GM12878 (cell line): ENCODE measurements at regions not wholly inside any gene's neighbourhood (a gene's known extent, or its start where the extent isn't known, plus 50 kb on each side); places are given as distances from the start of the nearest gene placed in this dataset.

Experiments used
- ATAC-seq: fragments of 200-7000 bp; cut with Tn5 transposase; 3 replicates; pipeline ENCODE4 v1.9.1; 2020; ENCODE audit warnings: mild to moderate bottlenecking, moderate library complexity
- BruUV-seq: library from RNA; stranded (reverse); fragments of 400-500 nt; replicated peaks from 2 replicates; lab custom pipeline; 2021; lab: Mats Ljungman, UMichigan
- CTCF ChIA-PET: fragments of 300-600 bp; sonication (Branson Sonifier 250); formaldehyde crosslinking; extraction: SDS; loops from one replicate; lab custom pipeline; 2021; ENCODE audit warnings: inconsistent platforms; lab: Yijun Ruan, JAX
- POLR2A ChIA-PET: fragments of 350-600 bp; formaldehyde crosslinking; extraction: SDS; loops from one replicate; lab custom pipeline; 2021; ENCODE audit warnings: inconsistent platforms; lab: Charles Lee
- RAD21 ChIA-PET: fragments of 300-600 bp; sonication (Branson Sonifier 250); formaldehyde crosslinking; loops from one replicate; lab custom pipeline; 2023; ENCODE audit warnings: antibody characterized with exemption; ENCODE audit not compliant: unreplicated experiment; lab: Charles Lee
- SMC1A ChIA-PET: fragments of 300-600 bp; sonication (Branson Sonifier 250); formaldehyde crosslinking; loops from one replicate; lab custom pipeline; 2023; ENCODE audit not compliant: unreplicated experiment, uncharacterized antibody; lab: Charles Lee
- DNase-seq: peaks from one replicate; pipeline ENCODE4 v3.0.0-alpha.2; 2011; ENCODE audit warnings: low read depth, low spot score
- FAIRE-seq: peaks from 3 replicates; lab custom pipeline; 2011; peaks lifted over from hg19 to GRCh38; lab: Jason Lieb, UNC
- H2AFZ ChIP-seq: 2 replicates; pipeline ENCODE4 v1.6.0; 2011; ENCODE audit warnings: low read depth, low read length, control low read depth; ENCODE audit not compliant: control insufficient read depth
- H3K27ac ChIP-seq: 2 replicates; pipeline ENCODE4 v1.5.1; 2011; ENCODE audit warnings: control low read depth; ENCODE audit not compliant: control insufficient read depth, insufficient read depth
- H3K27me3 ChIP-seq, 2 experiments: replicated peaks in 1 of 2; 2 replicates each; pipeline versions ENCODE4 v1.6.0 to v1.6.1; 2011; ENCODE audit warnings: low read length in 1 of 2; ENCODE audit not compliant: control insufficient read depth in 2 of 2, insufficient read depth in 2 of 2
- H3K36me3 ChIP-seq, 2 experiments: 2 replicates each; pipeline ENCODE4 v1.5.1; 2011; ENCODE audit warnings: low read length in 1 of 2; ENCODE audit not compliant: control insufficient read depth in 2 of 2, insufficient read depth in 2 of 2
- H3K4me1 ChIP-seq: 2 replicates; pipeline ENCODE4 v1.6.1; 2011; ENCODE audit warnings: mild to moderate bottlenecking, low read length, moderate library complexity, mixed read lengths; ENCODE audit not compliant: control insufficient read depth, insufficient read depth
- H3K4me2 ChIP-seq: 2 replicates; pipeline ENCODE4 v1.6.0; 2011; ENCODE audit warnings: control low read depth; ENCODE audit not compliant: control insufficient read depth, insufficient read depth
- H3K4me3 ChIP-seq: fragments of 200-600 bp; sonication (generic); 2 replicates; pipeline ENCODE4 v1.5.1; 2016
- H3K79me2 ChIP-seq: 2 replicates; pipeline ENCODE4 v1.6.0; 2011; ENCODE audit warnings: low read length; ENCODE audit not compliant: control insufficient read depth, insufficient read depth
- H3K9ac ChIP-seq: 2 replicates; pipeline ENCODE4 v1.8.0; 2011; ENCODE audit warnings: low read length, control low read depth, mixed read lengths; ENCODE audit not compliant: control insufficient read depth, insufficient read depth
- H3K9me3 ChIP-seq: replicated peaks from 3 replicates; pipeline ENCODE4 v1.5.1; 2011; ENCODE audit warnings: mild to moderate bottlenecking, low read length; ENCODE audit not compliant: control insufficient read depth, insufficient read depth
- H4K20me1 ChIP-seq: 2 replicates; pipeline ENCODE4 v1.6.0; 2011; ENCODE audit not compliant: control insufficient read depth, insufficient read depth
- BHLHE40 ChIP-seq, 2 experiments: fragments of 450-650 bp in 1 of 2; IDR thresholded peaks; 2 replicates each; pipeline ENCODE4 v1.6.1; 2011 to 2017; ENCODE audit warnings: low read depth in 2 of 2, borderline replicate concordance in 1 of 2, improper control_type of control experiment in 1 of 2, low read length in 1 of 2, mild to moderate bottlenecking in 1 of 2
- CBFB ChIP-seq: IDR thresholded peaks from 2 replicates; pipeline ENCODE4 v1.6.1; 2016; ENCODE audit warnings: antibody characterized with exemption, low read depth
- CHD2 ChIP-seq: IDR thresholded peaks from 2 replicates; pipeline ENCODE4 v1.6.1; 2011; ENCODE audit warnings: low read depth, low read length, improper control_type of control experiment, borderline replicate concordance
- HDGF ChIP-seq: fragments of 450-650 bp; IDR thresholded peaks from 2 replicates; pipeline ENCODE4 v1.6.1; 2016; ENCODE audit warnings: antibody characterized with exemption
- MEF2B ChIP-seq: fragments of 450-650 bp; IDR thresholded peaks from 2 replicates; pipeline ENCODE4 v1.6.1; 2018; ENCODE audit warnings: mild to moderate bottlenecking, moderate library complexity; ENCODE audit not compliant: partially characterized antibody, poor library complexity, severe bottlenecking
- MXI1 ChIP-seq: fragments of 150-350 bp; IDR thresholded peaks from 2 replicates; pipeline ENCODE4 v1.6.1; 2011; ENCODE audit warnings: low read depth, mild to moderate bottlenecking, inconsistent platforms, low read length, improper control_type of control experiment
- MYB ChIP-seq: fragments of 150-350 bp; IDR thresholded peaks from 2 replicates; pipeline ENCODE4 v1.6.1; 2014; ENCODE audit warnings: mild to moderate bottlenecking, low read depth, low read length, borderline replicate concordance
- MYC ChIP-seq: IDR thresholded peaks from 2 replicates; pipeline ENCODE4 v1.6.1; 2011; ENCODE audit warnings: mild to moderate bottlenecking, low read length, moderate library complexity, inconsistent platforms; ENCODE audit not compliant: insufficient read depth, insufficient replicate concordance, insufficient read length, severe bottlenecking
- NR2C2 ChIP-seq: IDR thresholded peaks from 2 replicates; pipeline ENCODE4 v1.6.1; 2011; ENCODE audit warnings: borderline replicate concordance, low read depth; ENCODE audit not compliant: control insufficient read depth, insufficient read length
- RBBP5 ChIP-seq: fragments of 200-600 bp; sonication (generic); conservative IDR thresholded peaks from 2 replicates; pipeline ENCODE4 v1.6.1; 2016
- RELA ChIP-seq: fragments of 450-650 bp; IDR thresholded peaks from 2 replicates; pipeline ENCODE4 v1.8.0; 2014; ENCODE audit warnings: borderline replicate concordance; ENCODE audit not compliant: partially characterized antibody
- RUNX3 ChIP-seq: IDR thresholded peaks from 2 replicates; pipeline ENCODE4 v1.6.1; 2012; ENCODE audit warnings: low read length, inconsistent platforms
- SIN3A ChIP-seq: IDR thresholded peaks from 2 replicates; pipeline ENCODE4 v1.6.1; 2012; ENCODE audit warnings: low read depth, low read length, improper control_type of control experiment
- SREBF2 ChIP-seq: IDR thresholded peaks from 2 replicates; pipeline ENCODE4 v1.6.1; 2012; ENCODE audit warnings: mild to moderate bottlenecking, low read length
- STAT3 ChIP-seq: IDR thresholded peaks from 2 replicates; pipeline ENCODE4 v1.6.1; 2011; ENCODE audit warnings: low read depth, low read length, improper control_type of control experiment
- TCF7 ChIP-seq: IDR thresholded peaks from 2 replicates; pipeline ENCODE4 v1.6.1; 2014; ENCODE audit warnings: antibody characterized with exemption, borderline replicate concordance
- WGBS: methylation state at CpG from one replicate; pipeline ENCODE4 v1.1.6; 2016; ENCODE audit warnings: low lambda C conversion rate; ENCODE audit not compliant: insufficient replicate concordance, insufficient coverage; ENCODE audit errors: missing lambda C conversion rate; 5-methylcytosine and 5-hydroxymethylcytosine counted together
- in situ Hi-C: fragments of 300-500 bp; cut with MboI; formaldehyde crosslinking; loops from 9 replicates; pipeline ENCODE4 v1.14.3; 2018; ENCODE audit warnings: mixed read lengths
- intact Hi-C: fragments of 100-400 bp; cut with micrococcal nuclease; formaldehyde crosslinking; loops from one replicate; pipeline ENCODE4 v1.14.2; 2022; ENCODE audit not compliant: unreplicated experiment
- TF ChIP-seq, protein P1 (sequence below): fragments of 150-350 bp; IDR thresholded peaks from 2 replicates; pipeline ENCODE4 v1.6.1; 2014; ENCODE audit warnings: mild to moderate bottlenecking, low read depth, low read length
- TF ChIP-seq, protein P2 (sequence below): fragments of 450-650 bp; IDR thresholded peaks from 2 replicates; pipeline ENCODE4 v1.6.1; 2018; ENCODE audit warnings: mild to moderate bottlenecking, low read depth, moderate library complexity; ENCODE audit not compliant: partially characterized antibody
- TF ChIP-seq, protein P3 (sequence below), 3 experiments: IDR thresholded peaks in 2 of 3; conservative IDR thresholded peaks in 1 of 3; 2 replicates each; pipeline ENCODE4 v1.5.1; 2011; ENCODE audit warnings: low read depth in 3 of 3, low read length in 3 of 3, mild to moderate bottlenecking in 3 of 3, control low read depth in 2 of 3, moderate library complexity in 2 of 3, inconsistent platforms in 1 of 3, mixed read lengths in 1 of 3; ENCODE audit not compliant: control insufficient read depth in 2 of 3, insufficient read depth in 1 of 3; ENCODE audit errors: extremely low read depth in 1 of 3

DNA sequence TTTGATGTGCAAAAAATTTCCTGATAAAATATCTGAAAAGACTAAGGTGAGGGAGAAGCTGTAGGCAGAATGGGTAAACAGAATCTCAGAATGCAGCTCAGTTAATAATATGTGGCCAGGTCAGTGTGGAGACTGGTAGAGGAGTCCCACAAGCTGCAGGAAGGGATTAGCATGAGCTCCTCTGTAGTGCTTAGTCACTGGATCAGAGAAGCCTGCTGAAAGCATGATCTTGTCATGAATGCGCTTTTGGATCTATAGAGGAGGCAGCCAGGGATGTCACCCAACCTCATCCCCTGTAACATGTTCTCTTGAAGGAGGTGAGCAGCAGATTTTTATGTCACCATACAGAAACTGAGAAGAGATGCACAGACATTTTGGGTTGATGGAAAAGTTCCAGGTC is 1035.3 kb upstream of the GBE1 start:
- no peaks in the 10 kb centered on the region for H3K27me3 ChIP-seq
- no peaks in the 10 kb centered on the region for H3K79me2 ChIP-seq
- no TSS peak for BruUV-seq
- DNase-seq (no peak), ATAC-seq (no peak), FAIRE-seq (no peak)
- no peak for TF ChIP-seq NR2C2
- TF ChIP-seq RBBP5 = no peak
- TF ChIP-seq STAT3 = no peak
- no peak for TF ChIP-seq CHD2
- TF ChIP-seq SIN3A = no peak
- TF ChIP-seq, protein P1, sequence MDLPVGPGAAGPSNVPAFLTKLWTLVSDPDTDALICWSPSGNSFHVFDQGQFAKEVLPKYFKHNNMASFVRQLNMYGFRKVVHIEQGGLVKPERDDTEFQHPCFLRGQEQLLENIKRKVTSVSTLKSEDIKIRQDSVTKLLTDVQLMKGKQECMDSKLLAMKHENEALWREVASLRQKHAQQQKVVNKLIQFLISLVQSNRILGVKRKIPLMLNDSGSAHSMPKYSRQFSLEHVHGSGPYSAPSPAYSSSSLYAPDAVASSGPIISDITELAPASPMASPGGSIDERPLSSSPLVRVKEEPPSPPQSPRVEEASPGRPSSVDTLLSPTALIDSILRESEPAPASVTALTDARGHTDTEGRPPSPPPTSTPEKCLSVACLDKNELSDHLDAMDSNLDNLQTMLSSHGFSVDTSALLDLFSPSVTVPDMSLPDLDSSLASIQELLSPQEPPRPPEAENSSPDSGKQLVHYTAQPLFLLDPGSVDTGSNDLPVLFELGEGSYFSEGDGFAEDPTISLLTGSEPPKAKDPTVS = no peak
- TF ChIP-seq RELA = no peak
- TF ChIP-seq BHLHE40 (IDR thresholded peaks at IDR 0.05; ENCODE audit: borderline replicate concordance in 1 of 2, low read depth in 2 of 2, low read length in 1 of 2) = no peak
- no peak for TF ChIP-seq RUNX3
- TF ChIP-seq CBFB = no peak
- TF ChIP-seq MEF2B = no peak
- no peak for TF ChIP-seq MYB
- TF ChIP-seq, protein P2, sequence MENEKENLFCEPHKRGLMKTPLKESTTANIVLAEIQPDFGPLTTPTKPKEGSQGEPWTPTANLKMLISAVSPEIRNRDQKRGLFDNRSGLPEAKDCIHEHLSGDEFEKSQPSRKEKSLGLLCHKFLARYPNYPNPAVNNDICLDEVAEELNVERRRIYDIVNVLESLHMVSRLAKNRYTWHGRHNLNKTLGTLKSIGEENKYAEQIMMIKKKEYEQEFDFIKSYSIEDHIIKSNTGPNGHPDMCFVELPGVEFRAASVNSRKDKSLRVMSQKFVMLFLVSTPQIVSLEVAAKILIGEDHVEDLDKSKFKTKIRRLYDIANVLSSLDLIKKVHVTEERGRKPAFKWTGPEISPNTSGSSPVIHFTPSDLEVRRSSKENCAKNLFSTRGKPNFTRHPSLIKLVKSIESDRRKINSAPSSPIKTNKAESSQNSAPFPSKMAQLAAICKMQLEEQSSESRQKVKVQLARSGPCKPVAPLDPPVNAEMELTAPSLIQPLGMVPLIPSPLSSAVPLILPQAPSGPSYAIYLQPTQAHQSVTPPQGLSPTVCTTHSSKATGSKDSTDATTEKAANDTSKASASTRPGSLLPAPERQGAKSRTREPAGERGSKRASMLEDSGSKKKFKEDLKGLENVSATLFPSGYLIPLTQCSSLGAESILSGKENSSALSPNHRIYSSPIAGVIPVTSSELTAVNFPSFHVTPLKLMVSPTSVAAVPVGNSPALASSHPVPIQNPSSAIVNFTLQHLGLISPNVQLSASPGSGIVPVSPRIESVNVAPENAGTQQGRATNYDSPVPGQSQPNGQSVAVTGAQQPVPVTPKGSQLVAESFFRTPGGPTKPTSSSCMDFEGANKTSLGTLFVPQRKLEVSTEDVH = no peak
- no peak for TF ChIP-seq HDGF
- no peak for TF ChIP-seq MXI1
- no peak for TF ChIP-seq TCF7
- TF ChIP-seq SREBF2 = no peak
- TF ChIP-seq MYC = no peak
- TF ChIP-seq, protein P3, sequence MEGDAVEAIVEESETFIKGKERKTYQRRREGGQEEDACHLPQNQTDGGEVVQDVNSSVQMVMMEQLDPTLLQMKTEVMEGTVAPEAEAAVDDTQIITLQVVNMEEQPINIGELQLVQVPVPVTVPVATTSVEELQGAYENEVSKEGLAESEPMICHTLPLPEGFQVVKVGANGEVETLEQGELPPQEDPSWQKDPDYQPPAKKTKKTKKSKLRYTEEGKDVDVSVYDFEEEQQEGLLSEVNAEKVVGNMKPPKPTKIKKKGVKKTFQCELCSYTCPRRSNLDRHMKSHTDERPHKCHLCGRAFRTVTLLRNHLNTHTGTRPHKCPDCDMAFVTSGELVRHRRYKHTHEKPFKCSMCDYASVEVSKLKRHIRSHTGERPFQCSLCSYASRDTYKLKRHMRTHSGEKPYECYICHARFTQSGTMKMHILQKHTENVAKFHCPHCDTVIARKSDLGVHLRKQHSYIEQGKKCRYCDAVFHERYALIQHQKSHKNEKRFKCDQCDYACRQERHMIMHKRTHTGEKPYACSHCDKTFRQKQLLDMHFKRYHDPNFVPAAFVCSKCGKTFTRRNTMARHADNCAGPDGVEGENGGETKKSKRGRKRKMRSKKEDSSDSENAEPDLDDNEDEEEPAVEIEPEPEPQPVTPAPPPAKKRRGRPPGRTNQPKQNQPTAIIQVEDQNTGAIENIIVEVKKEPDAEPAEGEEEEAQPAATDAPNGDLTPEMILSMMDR (IDR thresholded peaks at IDR 0.05 in 2 of 3, conservative IDR thresholded peaks at IDR 0.05 in 1 of 3; ENCODE audit: control insufficient read depth in 2 of 3, extremely low read depth in 1 of 3, insufficient read depth in 1 of 3, low read depth in 3 of 3, low read length in 3 of 3) = no peak
- H3K9ac ChIP-seq = no peak overlapping the region
- ChIA-PET POLR2A (no interaction called here), SMC1A (no interaction called here), RAD21 (no interaction called here), CTCF (no interaction called here)
- intact Hi-C loops = no loop called here
- no peak overlapping the region for H3K4me2 ChIP-seq
- no peak overlapping the region for H3K27ac ChIP-seq
- in situ Hi-C loops = no loop called here
- WGBS = 0% methylated on average over 1 of the region's 1 CpG
- H3K9me3 ChIP-seq = no peaks in the 10 kb centered on the region
- no peaks in the 10 kb centered on the region for H3K4me1 ChIP-seq
- H4K20me1 ChIP-seq = no peaks in the 10 kb centered on the region
- no peak overlapping the region for H3K4me3 ChIP-seq
- H3K36me3 ChIP-seq = no peaks in the 10 kb centered on the region
- H2AFZ ChIP-seq = no peak overlapping the region
